ENCODE measurements at regions not wholly inside any gene's neighbourhood (a gene's known extent, or its start where the extent isn't known, plus 50 kb on each side); places are given as distances from the start of the nearest gene placed in this dataset.

GRCh38 chr5:124870070-124870469 lies 123.6 kb upstream of the ZNF608 start:
- Histone ChIP-seq H3K36me3 (ENCODE audit: control insufficient read depth, insufficient read depth, low read length) (no peaks in the 10 kb centered on the region), H3K4me1 (ENCODE audit: control insufficient read depth, insufficient read depth, low read length) (0 out of 2 replicates have a peak, but pooled peaks cover 8% of the 10 kb centered on the region), H3K27ac (ENCODE audit: low read length) (no peak overlapping the region; the same call in 1 of the 2 replicates), H3K9me3 (ENCODE audit: control insufficient read depth, insufficient read depth, low read depth, low read length) (no peaks in the 10 kb centered on the region), H3K27me3 (ENCODE audit: control insufficient read depth, insufficient read depth, low read length) (no peaks in the 10 kb centered on the region), H3K4me3 (ENCODE audit: low read depth in 2 of 2, low read length in 2 of 2) (no peak overlapping the region)
- BruUV-seq (replicated peaks): no TSS peak
- in situ Hi-C loops (cut with HindIII; ENCODE audit: low pct_unique_long_range_greater_than_20kb, low sequenced_read_pairs): no loop called here
- CTCF ChIA-PET: no interaction called here
- DNase-seq (ENCODE audit: low read depth, low spot score) (no peak), ATAC-seq (no peak)
- intact Hi-C loops (cut with micrococcal nuclease; ENCODE audit: unreplicated experiment): no loop called here
- TF ChIP-seq TCF7L2 (IDR thresholded peaks at IDR 0.05; ENCODE audit: low read depth, low read length) (no peak), SIN3A (IDR thresholded peaks at IDR 0.05; ENCODE audit: borderline replicate concordance, insufficient read depth, low read depth, low read length) (no peak), CTCF (IDR thresholded peaks at IDR 0.05) (no peak), REST (IDR thresholded peaks at IDR 0.05; ENCODE audit: insufficient read depth in 1 of 2, low read depth in 2 of 2, low read length in 1 of 2) (no peak), POLR2AphosphoS5 (IDR thresholded peaks at IDR 0.05; ENCODE audit: low read depth, low read length) (no peak)
- POLR2A ChIA-PET: no interaction called here

- intact Hi-C loops (cut with micrococcal nuclease; ENCODE audit: unreplicated experiment): no loop called here
- Histone ChIP-seq H3K4me3 (ENCODE audit: low read depth in 2 of 2, low read length in 2 of 2) (no peak overlapping the region), H3K27ac (ENCODE audit: low read length) (no peak overlapping the region), H3K4me1 (ENCODE audit: control insufficient read depth, insufficient read depth, low read length) (0 out of 2 replicates have a peak, but pooled peaks cover 3% of the 10 kb centered on the region), H3K9me3 (ENCODE audit: control insufficient read depth, insufficient read depth, low read depth, low read length) (no peaks in the 10 kb centered on the region), H3K27me3 (ENCODE audit: control insufficient read depth, insufficient read depth, low read length) (no peaks in the 10 kb centered on the region), H3K36me3 (ENCODE audit: control insufficient read depth, insufficient read depth, low read length) (no peaks in the 10 kb centered on the region)
- in situ Hi-C loops (cut with HindIII; ENCODE audit: low pct_unique_long_range_greater_than_20kb, low sequenced_read_pairs): no loop called here
- DNase-seq (ENCODE audit: low read depth, low spot score) (no peak), ATAC-seq (no peak)
- CTCF ChIA-PET: no interaction called here
- no peak for TF ChIP-seq SIN3A (IDR thresholded peaks at IDR 0.05; ENCODE audit: borderline replicate concordance, insufficient read depth, low read depth, low read length)
- TF ChIP-seq POLR2AphosphoS5 (IDR thresholded peaks at IDR 0.05; ENCODE audit: low read depth, low read length): no peak
- TF ChIP-seq CTCF (IDR thresholded peaks at IDR 0.05): no peak
- no peak for TF ChIP-seq TCF7L2 (IDR thresholded peaks at IDR 0.05; ENCODE audit: low read depth, low read length)
- no peak for TF ChIP-seq REST (IDR thresholded peaks at IDR 0.05; ENCODE audit: insufficient read depth in 1 of 2, low read depth in 2 of 2, low read length in 1 of 2)
- BruUV-seq (replicated peaks): no TSS peak
- POLR2A ChIA-PET: no interaction called here
Measured at GRCh38 chr5:124871303-124871702, 124.9 kb upstream of the ZNF608 start.
